ENCODE measurements at regions not wholly inside any gene's neighbourhood (a gene's known extent, or its start where the extent isn't known, plus 50 kb on each side); places are given as distances from the start of the nearest gene placed in this dataset.
"Not testable (repeated sequence)": the region's sequence is repeated elsewhere in the genome, so short reads cannot be mapped to it uniquely, and the experiment has no call there.

DNA sequence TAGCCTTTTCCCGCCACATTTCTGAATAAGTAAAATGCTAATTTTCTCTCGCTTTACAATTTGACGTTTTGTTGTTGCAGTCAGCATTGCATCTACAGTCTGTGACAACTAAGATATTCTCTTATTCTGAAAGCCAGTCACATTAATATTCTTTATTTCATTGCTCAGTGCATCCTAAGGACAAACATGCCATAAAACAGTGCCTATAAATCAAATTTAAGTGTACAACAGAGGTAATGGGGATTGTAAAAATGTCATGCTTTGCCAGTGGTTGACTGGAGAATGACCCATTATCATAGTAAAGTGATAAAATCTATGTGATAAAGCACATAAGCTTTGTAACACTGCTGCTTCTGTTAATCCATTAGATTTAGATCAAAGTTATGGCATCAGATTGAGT, 1850.0 kb upstream of the ACO1 start:
- Histone ChIP-seq H3K4me3 (no peak overlapping the region), H3K27me3 (no peaks in the 10 kb centered on the region), H3K36me3 (no peaks in the 10 kb centered on the region), H3K27ac (no peak overlapping the region), H3K4me1 (no peaks in the 10 kb centered on the region), H3K9me3 (no peaks in the 10 kb centered on the region)
- TF ChIP-seq EP300 (IDR thresholded peaks at IDR 0.05) = no peak
- no peak for TF ChIP-seq POLR2A (IDR thresholded peaks at IDR 0.05)
- TF ChIP-seq, protein P1, sequence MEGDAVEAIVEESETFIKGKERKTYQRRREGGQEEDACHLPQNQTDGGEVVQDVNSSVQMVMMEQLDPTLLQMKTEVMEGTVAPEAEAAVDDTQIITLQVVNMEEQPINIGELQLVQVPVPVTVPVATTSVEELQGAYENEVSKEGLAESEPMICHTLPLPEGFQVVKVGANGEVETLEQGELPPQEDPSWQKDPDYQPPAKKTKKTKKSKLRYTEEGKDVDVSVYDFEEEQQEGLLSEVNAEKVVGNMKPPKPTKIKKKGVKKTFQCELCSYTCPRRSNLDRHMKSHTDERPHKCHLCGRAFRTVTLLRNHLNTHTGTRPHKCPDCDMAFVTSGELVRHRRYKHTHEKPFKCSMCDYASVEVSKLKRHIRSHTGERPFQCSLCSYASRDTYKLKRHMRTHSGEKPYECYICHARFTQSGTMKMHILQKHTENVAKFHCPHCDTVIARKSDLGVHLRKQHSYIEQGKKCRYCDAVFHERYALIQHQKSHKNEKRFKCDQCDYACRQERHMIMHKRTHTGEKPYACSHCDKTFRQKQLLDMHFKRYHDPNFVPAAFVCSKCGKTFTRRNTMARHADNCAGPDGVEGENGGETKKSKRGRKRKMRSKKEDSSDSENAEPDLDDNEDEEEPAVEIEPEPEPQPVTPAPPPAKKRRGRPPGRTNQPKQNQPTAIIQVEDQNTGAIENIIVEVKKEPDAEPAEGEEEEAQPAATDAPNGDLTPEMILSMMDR (IDR thresholded peaks at IDR 0.05) = no peak
- TF ChIP-seq POLR2AphosphoS5 (IDR thresholded peaks at IDR 0.05) = no peak
- 84 to 90% methylated on average over 3 of the region's 3 CpGs for WGBS, 2 donors
- intact Hi-C loops (cut with DNase I) = no loop called here
- no peak for DNase-seq

DNA sequence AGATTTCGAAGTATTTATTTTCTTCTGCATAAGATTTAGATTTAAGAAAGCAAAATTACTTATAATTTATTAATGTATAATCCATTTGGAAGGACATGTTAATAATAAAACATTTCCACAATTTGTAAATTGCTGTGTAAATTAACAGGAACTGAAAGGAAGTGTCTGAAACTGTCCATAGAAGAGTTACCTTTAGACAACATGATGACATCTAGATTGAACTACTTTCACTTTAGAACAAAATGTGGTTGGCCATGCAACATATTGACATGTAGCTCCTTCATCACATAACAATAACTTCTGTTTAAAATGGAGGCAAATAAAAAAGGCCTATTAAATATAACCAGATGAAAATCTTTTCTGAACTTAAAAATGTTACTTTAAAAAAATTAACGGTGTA, 1849.5 kb upstream of the ACO1 start:
- no peaks in the 10 kb centered on the region for H3K9me3 ChIP-seq
- H3K4me3 ChIP-seq = no peak overlapping the region
- intact Hi-C loops (cut with DNase I) = no loop called here
- no peak for DNase-seq
- TF ChIP-seq, protein P1 (IDR thresholded peaks at IDR 0.05) = no peak
- TF ChIP-seq POLR2A (IDR thresholded peaks at IDR 0.05) (no peak), POLR2AphosphoS5 (IDR thresholded peaks at IDR 0.05) (no peak), EP300 (IDR thresholded peaks at IDR 0.05) (no peak)
- WGBS, 2 donors = 72 to 81% methylated on average over 2 of the region's 2 CpGs
- H3K27ac ChIP-seq = no peak overlapping the region
- no peaks in the 10 kb centered on the region for H3K4me1 ChIP-seq
- H3K36me3 ChIP-seq = no peaks in the 10 kb centered on the region
- H3K27me3 ChIP-seq = no peaks in the 10 kb centered on the region

DNA sequence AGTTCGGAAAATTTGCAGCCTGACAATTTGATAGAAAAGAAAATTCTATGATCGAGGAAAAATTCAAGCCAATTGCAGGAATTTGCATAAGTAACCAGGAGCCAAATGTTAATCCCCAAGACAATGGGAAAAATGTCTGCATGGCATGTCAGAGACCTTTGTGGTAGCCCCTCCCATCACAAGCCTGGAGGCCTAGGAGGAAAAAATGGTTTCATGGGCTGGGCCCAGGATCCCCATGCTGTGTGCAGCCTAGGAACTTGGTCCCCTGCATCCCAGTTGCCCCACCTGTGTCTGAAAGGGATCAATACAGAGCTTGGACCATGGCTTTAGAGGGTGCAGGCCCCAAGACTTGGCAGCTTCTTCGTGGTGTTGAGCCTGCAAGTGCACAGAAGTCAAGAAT, 1847.9 kb upstream of the ACO1 start:
- no peaks in the 10 kb centered on the region for H3K9me3 ChIP-seq
- intact Hi-C loops (cut with DNase I) = no loop called here
- TF ChIP-seq EP300 (IDR thresholded peaks at IDR 0.05) (no peak), POLR2AphosphoS5 (IDR thresholded peaks at IDR 0.05) (no peak), POLR2A (IDR thresholded peaks at IDR 0.05) (no peak)
- TF ChIP-seq, protein P1 (IDR thresholded peaks at IDR 0.05) = no peak
- no peak for DNase-seq
- no peak overlapping the region for H3K27ac ChIP-seq
- H3K27me3 ChIP-seq = no peaks in the 10 kb centered on the region
- H3K36me3 ChIP-seq = no peaks in the 10 kb centered on the region
- H3K4me3 ChIP-seq = no peak overlapping the region
- H3K4me1 ChIP-seq = no peaks in the 10 kb centered on the region
- 45 to 54% methylated on average over 3 of the region's 3 CpGs for WGBS, 2 donors

DNA sequence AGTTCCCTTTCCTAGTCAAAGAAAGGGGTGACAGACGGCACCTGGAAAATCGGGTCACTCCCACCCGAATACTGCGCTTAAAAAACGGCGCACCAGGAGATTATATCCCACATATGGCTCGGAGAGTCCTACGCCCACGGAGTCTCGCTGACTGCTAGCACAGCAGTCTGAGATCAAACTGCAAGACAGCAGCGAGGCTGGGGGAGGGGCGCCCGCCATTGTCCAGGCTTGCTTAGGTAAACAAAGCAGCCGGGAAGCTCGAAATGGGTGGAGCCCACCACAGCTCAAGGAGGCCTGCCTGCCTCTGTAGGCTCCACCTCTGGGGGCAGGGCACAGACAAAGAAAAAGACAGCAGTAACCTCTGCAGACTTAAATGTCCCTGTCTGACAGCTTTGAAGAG, 1844.7 kb upstream of the ACO1 start:
- H3K9me3 ChIP-seq; intact Hi-C loops (cut with DNase I); H3K27me3 ChIP-seq; DNase-seq; H3K4me3 ChIP-seq; H3K36me3 ChIP-seq; H3K27ac ChIP-seq; H3K4me1 ChIP-seq: not testable (repeated sequence)
- 83 to 87% methylated on average over 14 to 15 of the region's 15 CpGs for WGBS, 2 donors

DNA sequence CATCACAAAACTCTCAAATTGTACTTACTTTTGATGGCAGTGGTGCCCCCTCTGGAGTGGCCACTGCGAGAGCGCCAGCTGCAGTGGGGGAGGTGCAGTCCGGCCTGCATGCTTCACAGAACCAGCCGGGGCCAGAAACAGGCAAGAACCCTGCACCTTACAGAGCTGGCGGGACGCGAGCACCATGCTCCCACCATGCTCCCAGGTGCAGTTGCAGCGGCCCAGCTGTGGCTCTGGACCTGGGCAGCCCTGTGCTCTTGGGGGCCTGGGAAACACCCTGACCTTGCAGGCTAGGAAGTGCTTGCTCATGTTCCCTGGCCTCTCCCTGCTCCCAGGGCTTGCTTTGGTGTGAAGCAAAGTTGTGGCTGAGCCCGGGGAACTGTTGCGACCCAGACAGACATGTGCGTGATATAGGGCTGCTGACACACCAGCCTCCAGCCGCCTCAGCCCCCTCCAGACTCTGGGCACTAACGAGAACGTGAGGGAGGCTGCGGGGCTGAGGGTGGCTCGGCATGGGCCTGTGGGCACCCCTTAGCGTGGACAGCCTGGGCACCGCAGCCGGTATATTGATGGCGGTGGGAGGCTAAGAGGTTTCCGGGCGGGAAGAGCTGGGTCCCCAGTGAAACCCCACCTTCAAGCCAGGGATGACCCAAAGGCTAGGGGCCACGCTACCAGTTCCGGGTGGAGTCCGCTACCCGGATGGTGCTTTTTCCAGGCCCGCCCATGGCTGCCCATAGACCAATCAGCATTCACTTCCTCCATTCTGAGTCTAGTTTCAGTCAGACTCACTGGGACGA, 1809.9 kb upstream of the ACO1 start:
- TF ChIP-seq, protein P1 (IDR thresholded peaks at IDR 0.05) = no peak
- no peak for TF ChIP-seq POLR2AphosphoS5 (IDR thresholded peaks at IDR 0.05)
- no peak for TF ChIP-seq POLR2A (IDR thresholded peaks at IDR 0.05)
- TF ChIP-seq EP300 (IDR thresholded peaks at IDR 0.05) = no peak
- WGBS, 2 donors = 93% methylated on average over 28 of the region's 28 CpGs

More for the DNA sequence above, 1809.9 kb upstream of the ACO1 start:
- Histone ChIP-seq H3K4me1 (no peaks in the 10 kb centered on the region), H3K36me3 (no peaks in the 10 kb centered on the region), H3K4me3 (no peak overlapping the region), H3K27me3 (no peaks in the 10 kb centered on the region), H3K27ac (no peak overlapping the region), H3K9me3 (peaks cover 0 to 3% (median 0%) of the 10 kb centered on the region in 4 donors)
- DNase-seq = no peak
- intact Hi-C loops (cut with DNase I) = loop anchor here (10.0 kb wide), 1 partner anchor 50 kb away; no protein-coding TSS in a partner anchor

Measured in sigmoid colon (tissue), 6 donors.